Dermis blood vessel endothelial cell (primary cell): ENCODE measurements at regions not wholly inside any gene's neighbourhood (a gene's known extent, or its start where the extent isn't known, plus 50 kb on each side); places are given as distances from the start of the nearest gene placed in this dataset.

Experiments used
- DNase-seq: peaks from one replicate; pipeline ENCODE4 v3.0.0; 2010

DNA sequence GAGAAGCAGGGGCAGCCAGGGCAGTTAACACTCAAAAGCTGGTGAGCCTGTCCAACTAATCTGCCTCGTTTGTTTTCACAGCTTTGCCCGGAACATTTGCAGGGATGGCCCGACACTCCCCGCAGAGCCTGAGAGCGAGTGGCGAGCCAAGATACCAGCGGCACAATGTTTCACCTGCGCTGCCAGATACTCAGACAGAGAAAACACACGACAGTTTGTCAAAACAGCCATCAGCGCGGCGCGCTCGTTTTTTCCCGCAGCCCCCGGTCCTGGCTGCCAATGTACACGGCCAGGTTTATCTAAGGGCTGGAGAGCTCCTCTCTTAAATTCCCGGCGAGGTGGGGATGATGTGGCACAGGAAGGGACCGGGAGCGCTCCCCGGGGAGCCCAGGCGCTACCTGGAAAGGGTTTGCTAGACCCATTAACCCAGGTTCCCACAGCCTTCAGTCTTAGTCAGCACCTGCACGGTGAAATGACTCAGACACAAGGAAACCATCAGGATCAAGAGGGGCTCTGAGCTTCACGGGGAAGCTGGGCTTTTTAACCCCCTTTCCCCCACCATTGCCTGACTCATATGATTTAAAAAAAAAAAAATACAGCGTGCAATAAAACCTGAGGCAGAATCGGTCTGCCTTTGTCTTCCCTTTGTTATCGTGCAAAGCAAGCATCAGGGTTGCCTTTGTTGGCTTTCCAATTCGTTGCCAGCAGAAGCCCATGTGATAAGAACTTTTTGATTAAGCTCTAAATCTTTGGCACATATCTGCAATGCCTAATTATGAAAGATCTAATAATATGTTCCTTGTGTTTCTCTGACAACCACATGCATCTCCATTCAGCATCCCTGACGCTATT is 186.2 kb downstream of the EFNB2 start:
- DNase-seq: peak; percentile 85

DNA sequence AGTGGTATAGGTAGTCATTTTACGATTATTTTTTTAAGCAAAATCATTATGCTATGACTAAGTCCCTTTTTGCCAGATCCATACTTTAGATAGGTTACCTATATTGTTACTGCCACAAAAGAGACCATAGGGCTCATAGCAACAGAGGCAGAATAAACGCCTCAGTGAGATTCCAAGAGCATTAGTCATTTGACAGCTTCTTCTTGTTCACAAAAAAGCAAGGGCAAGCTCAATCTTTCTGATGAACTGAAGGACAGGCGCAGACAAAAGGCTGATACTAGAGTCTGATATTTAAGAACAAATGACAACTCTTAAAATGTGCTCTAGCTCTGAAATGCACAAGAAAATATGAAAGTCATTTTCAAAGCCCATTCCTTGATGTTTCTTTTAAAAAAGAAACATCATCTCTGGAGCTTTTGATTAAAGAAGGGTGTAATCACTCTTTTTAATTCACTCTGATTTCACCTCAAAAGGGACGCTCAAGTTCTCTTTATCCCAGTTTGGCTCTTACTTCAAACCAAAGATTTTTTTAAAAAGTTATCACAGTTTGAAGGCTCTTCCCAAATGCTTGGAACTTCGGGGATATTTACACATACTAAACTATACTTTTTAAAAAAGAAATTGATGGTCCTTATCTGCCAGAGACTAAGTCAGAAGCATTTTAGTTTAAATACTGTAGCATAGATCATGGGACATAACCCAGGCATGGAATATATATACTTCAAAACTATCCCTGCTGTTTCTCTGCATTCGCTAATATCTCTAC is 187.2 kb downstream of the EFNB2 start:
- DNase-seq: peak; percentile 86

DNA sequence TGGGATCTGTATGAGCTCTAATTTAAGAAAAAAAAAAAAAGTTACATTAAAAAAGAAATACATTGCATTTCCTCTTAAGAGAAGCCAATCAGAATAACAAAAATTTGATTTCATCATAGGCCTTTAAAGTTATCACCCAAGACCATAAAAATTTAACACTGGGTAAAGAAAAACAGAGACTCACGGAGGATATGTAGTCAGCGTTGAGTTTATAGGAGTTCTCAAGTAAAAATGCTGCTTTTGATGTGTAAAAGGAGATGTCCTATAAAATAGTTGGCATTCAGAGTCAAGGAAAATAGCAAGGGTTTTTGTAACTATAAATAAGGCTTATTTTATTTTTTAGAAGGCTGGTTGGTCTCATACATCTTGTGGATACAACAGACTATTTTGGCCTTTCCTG is 191.1 kb downstream of the EFNB2 start:
- no peak for DNase-seq

DNA sequence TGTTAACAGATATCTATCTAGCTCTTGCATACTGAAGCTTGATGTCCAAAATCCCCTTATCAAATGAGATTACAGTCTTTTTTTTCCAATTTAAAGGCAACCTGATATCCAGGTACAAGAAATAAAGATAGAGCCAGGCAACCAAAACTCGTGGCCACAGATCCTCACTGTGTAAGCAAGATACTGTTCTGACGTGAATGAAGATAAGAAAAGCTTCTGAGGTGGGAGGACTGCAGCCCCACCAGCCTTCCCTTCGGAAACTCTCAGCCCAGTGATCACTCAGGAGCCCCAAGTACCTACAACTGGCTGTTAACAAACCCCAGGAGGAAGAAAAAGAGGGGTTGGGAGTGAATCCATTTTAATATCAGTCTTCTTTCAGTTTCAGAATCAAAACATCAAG is 191.6 kb downstream of the EFNB2 start:
- DNase-seq: no peak

DNA sequence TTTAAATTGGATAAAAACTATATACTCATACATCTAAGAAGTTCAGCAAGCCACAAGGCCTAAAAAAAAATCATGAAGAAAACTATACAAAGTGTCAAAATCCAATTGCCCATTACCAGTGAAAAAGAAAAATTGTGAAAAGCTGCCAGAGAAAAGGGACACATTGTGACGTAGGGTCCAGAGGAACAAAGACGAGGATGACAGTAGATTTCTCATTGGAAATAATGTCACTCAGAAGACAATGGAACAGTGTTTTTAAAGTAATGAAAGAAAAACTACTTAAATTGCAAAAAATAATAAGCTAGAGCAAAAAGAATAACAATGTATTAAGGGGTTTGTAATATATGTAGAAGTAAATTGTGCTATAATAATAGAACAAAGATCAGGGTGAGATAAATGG is 195.2 kb downstream of the EFNB2 start:
- DNase-seq: no peak

DNA sequence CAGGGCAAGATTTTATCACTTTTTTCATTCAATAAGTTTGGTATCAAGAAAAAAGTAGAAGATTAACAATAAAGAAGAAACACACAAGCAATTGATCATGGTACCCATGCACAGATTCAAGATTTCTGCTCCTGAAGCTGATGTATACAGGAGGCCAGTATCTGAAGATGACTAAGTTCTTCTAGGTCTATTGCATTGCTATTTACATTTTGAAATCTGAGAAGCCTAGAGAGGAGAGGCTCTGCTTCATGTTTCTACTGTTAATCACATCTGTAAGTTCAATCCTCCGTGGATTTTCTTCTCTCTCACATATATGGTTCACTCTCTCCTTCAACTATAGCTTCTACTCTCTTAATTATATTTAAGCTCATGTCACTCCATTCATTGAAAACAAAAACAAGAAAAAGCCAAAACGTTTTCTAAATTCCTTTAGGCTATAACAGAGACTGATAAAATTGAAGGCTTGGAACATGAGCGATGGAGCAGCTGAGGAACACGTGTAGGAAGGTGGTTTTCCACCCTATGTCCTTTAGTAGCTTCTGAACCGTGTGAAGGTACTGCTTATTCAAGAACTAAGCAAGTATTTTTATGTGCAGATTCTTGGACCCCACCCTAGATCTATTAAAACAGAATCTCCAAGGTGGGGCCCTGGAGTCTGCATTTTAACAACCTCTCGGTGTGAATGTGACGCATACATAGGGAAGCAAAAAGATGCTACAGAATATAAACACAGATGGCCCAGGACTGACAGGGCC is 198.2 kb downstream of the EFNB2 start:
- DNase-seq: no peak

DNA sequence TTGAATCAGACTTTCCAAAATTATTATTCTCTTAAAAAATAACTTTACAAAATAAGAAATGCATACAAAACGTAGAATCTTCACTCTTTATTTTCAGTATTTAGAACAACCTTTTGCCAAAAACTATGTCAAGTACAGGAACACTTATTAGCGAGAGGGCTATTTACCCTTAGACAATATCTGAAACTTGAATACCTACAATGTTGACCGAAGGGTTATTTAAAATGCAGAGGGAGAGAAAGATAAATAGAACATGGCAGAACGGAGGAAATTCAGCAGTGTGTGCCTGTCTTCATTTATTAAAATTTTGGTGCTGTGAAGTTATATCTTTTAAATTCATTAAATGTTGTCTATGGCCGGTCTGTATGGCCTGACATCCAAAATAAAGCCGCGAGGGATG is 198.8 kb downstream of the EFNB2 start:
- DNase-seq: no peak

DNA sequence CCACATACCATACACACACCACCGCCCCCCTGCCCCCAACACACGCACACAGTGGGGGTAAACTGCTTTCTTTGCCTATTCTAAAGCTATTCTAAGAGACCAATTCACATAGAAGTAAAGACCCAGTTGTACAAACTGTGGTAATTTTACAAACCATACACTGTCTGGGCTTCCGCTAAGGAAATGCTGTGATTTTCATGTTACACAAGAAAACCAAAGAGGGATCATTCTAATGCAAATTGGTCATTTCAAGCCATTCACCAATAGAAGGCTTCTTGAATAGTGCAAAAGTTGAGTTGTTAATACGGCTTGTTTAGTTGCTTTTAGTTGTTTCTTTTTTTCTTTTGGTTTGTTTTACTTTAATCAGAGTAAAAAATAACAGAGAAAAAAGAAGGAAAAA is 202.8 kb downstream of the EFNB2 start:
- DNase-seq: no peak

DNA sequence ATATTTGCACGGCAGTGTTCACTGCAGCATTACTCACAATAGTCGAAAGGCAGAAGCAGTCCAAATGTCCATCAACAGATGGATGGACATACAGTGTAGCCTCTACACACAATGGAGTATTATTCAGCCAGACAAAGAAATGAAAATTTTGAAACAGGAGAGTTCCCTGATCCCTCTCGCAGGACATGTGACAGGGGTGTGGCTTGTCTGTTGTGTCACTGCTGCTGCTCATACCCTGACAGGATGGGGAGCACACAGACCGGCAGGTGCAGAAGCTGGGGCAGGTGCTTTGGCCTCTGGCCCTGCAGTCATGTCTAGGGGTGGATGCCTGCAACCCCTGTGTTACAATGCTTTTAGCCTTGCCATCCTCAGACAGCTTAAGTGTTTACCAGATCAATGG is 204.3 kb downstream of the EFNB2 start:
- no peak for DNase-seq

DNA sequence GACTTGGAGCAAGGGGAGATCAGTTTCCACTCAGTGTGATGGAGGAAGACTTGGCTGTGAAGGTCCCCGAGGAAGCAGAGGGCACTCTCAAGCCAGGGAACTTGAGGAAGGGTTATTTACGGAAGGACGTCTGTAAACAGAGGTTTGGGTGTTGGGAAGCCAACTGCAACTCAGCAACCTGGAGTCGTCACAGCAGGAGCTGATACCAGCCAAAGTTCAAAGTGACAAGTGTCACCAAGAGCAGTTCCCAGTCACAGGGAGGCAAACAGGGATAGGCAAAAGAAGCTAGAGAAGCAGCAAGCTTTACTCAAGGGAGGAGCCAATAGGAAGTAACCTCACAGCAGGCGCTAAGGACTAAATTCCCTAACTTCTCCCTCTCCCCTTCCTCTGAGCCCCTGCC is 205.5 kb downstream of the EFNB2 start:
- DNase-seq: no peak

DNA sequence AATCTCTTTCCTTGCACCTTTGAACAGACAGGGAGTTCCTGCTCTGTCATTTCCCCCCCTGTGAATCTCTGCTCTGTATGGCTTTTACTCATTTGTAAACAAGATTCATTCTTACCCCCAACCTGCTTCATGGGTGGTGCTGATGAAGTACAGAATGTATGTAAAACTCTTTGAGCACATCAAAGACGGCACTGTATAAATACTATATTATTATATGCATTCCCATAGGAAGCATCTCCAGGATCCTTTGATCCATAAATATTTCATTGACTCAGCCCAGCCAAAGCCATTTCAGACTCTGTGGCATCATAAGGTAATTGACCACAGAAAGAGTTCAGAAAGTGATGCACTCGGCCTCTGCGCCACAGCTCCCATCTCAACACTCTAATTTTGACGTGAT is 208.7 kb downstream of the EFNB2 start:
- DNase-seq: no peak

DNA sequence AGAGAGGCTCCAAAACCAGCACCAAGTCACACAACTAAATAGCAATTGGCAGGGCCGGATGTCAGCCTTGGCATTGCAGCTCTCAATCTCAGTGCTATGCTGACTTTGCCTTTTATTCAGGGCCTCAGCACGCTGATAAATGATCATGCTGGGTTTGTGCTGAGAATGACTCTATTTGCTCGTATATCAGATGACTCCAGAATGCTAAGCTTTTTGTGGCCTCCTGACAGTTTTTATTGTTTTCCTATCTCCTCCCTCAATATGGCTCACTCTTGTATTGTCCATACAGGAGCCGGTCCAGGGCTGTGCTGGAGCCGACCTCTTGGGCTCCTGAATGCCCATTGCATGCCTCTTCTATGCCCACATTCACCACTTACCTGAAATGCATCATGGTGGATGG is 211.0 kb downstream of the EFNB2 start:
- no peak for DNase-seq

DNA sequence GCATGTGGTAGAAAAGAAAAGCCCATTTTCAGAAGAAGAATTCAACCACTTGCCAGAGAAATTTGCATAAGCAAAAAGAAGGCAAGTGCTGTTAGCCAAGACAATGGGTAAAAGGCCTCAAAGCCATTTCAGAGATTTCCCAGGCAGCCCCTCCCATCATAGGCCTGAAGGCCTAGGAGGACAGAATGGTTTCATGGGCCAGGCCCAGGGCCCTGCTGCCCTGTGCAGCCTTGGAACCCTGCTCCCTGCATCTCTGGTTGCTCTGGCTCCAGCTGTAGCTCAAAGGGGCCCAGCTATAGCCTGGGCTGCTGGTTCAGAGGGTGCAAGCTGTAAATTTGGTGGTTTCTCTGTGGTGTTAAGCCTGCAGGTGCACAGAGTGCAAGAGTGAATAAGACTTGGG is 212.8 kb downstream of the EFNB2 start:
- no peak for DNase-seq

DNA sequence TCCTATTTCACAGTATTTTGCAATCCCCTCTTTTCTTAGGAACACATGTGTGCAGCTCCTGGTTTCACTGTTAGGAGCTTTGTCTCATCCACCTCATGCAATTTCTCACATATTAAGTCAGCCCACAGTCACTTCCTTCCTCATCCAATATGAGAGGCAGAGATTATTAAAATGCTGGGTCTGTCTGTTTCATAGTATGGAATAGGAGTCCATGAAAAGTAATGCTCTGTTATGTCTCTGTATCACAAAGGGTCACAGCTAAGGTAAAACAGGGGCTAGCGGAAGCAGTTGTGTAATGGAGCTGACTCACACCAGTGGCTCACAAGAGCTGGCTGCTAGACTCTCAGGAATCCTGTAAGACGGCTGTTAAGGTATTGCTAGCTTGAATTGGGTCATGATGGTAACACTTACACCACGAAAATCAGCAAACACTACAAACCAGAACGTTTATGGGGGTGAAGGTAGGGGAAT is 216.5 kb downstream of the EFNB2 start:
- peak; percentile 88 for DNase-seq

DNA sequence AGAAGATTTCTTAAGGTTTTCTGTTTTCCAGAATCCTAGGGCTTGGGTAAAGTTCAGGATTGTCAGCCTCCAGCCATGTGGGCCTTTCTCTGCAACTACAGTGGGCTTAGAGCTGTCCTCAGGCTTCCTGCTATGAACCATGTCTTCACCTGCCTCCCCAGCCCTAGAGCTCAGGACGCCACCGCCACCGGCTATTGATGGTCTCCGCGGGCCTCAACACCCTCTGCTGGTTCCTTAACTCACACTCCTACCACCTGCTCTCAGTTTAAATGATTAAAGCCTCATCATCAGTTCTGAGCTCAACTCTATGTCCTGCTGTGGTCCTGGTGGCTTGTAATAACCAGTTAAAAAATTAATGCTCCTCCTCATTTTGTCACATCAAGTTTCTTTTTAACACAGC is 221.0 kb downstream of the EFNB2 start:
- DNase-seq: no peak

DNA sequence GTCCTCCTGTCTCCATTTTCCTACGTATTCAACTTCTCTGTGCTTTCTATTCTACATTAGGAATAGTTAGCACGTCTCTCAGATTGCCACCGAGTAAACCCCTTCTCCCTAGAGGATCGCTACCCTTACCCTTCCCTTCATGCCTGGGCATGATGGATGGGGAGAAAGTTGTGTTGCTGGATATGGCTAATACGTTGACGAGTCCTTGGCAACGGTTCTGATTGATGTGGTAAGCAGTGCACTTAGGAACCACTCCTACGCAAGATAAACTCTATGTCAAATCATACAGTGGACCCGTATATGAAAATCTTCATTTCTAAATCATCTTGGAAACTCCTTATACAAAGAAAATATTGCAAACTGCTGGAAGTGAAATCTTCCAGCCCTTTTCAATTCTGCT is 224.5 kb downstream of the EFNB2 start:
- no peak for DNase-seq

DNA sequence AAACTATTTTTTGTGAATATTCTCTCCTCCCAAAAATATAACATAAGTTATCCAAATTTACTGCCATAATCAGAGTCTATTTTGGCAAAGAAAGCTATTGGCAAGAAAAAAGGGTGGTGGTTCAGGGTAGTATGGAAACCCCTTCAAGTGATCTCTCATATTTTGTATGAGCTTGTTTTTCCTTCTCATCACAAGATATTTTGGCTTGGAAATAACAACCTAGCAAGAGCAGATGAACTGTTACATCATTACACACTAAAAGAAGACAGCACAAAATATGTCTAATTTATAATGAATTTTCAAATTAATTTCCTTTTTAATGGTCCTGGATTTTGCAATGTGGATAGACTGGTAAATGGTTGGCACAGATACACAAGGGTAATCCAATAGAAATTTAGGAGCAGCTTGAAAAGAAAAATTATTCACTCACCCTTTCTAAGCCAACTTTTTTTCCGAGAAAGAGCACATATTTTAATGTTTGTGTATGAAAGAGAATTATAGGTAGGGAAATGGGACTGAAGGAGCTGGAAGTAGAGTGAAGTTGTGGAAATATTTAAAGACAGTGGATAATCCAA is 225.1 kb downstream of the EFNB2 start:
- DNase-seq: no peak

DNA sequence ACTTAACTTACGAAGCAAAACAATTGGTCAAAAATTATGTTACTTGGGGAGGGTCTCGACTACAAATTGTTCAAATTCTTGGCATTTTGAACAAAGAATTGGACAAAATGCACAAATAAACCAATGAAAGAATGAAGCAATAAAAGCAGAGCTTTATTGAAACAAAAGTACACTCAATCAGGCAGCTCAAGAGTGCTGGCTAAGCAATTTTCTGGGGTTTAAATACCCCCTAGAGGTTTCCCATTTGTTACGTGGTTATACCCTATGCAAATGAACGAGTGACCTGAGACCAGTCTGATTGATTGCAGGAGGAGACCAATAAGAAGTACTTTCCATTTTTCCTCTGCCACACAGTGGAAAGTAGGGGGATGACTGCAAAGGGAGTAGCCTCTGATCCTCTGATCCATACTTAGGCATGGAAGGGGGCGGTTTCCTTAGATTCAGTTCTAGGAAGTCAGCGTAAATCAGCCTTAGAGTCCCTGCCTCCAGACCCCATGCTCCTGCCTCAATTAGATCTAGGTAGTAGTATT is 228.6 kb downstream of the EFNB2 start:
- no peak for DNase-seq

DNA sequence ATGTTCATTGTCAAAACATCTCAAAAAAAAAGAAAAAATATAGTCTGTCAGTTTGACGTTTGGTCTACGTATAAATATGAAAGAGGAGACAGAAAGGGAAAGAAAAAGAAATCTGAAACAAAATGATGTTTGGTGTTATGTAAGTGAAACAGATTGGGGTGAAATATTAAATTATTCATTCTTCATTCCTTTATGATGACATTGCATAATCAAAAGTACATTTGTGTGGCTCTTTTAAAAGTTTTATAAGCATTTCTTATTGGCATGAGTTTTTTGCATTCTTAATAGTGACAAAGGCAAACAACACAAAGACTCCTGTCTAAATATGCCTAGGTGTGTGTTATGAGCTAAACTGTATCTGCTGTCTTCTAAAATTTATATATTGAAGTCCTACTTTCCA is 232.6 kb downstream of the EFNB2 start:
- DNase-seq: no peak

DNA sequence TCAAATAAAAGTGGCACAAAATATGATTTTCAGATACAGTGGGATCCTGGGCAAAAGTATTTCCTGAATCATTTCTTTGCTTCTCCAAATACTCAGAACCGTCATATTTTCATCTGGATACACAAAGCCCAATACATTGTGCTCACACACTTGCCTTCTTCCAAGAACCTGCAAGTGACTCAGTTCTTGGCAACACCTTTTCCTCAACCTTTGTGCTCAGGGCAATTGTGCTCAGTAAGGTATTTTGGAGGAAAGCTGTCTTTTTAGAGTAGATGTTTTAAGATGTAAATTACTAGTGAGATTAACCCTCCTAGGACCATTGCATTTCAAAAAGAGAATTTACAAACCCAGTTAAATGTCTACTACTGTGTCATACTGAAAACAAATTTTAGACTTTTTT is 233.5 kb downstream of the EFNB2 start:
- DNase-seq: no peak

DNA sequence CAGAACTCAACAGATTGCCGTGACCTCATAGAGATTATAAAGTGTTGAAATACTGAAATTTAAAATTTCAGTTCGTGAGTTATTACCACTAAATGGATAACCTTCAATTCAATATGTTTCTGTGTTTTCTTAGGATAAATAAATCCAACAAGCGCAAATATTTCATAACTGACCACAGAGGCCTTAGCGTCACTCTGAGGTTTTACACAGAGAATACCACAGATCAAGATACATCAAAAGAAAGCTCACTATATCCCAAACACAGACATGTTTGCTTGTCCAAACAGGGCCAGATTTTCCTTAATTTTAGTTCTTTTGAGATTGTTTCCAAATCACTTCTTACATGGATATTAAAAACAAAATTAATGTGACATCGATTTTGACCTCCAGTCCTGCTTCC is 235.8 kb downstream of the EFNB2 start:
- no peak for DNase-seq

DNA sequence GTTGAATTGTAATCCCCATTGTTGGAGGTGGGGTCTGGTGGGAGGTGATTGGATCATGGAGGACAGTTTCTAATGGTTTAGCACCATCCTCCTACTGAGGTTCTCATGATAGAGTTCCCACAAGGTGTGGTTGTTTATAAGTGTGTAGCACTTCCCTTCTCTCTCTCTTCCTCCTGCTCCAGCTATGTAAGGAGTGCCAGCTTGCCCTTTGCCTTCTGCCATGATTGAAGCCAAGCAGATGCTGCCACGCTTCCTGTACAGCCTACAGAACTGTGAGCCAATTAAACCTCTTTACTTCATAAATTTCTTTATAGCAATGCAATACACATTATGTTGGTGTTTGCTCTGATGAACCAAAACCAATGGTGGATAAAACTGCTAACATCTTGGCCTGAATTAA is 238.2 kb downstream of the EFNB2 start:
- DNase-seq: no peak

DNA sequence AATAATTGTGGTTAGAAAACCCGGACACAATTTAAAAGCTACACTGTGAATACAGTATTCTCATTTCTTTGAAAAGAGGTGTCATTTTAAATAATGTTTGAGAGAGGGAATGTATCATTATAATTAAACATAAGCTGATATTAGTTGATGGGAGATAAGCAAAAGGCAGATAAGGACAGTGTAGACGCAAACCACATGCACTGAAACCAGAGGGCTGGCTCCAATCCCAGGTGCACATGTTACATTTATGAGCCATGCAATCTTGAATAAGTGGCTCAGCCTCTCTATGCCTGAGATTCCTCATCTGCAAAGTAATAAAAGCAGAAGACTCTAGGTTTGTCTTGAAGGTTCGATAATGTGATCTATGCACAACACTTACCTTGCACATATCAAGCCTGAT is 238.7 kb downstream of the EFNB2 start:
- DNase-seq: no peak
